ENCODE measurements at regions not wholly inside any gene's neighbourhood (a gene's known extent, or its start where the extent isn't known, plus 50 kb on each side); places are given as distances from the start of the nearest gene placed in this dataset.
A peak's percentile ranks its signal among the peaks of the same experiment; 100 is the strongest.

- Histone ChIP-seq H3K9me2 (replicated peaks; ENCODE audit: insufficient read depth, low read length) (no peaks in the 10 kb centered on the region), H3K4me1 (ENCODE audit: low read length) (peaks cover 96% of the 10 kb centered on the region), H3K27me3 (ENCODE audit: low read length) (no peaks in the 10 kb centered on the region), H4K20me1 (ENCODE audit: insufficient read depth, low read depth, low read length) (no peaks in the 10 kb centered on the region), H2AFZ (ENCODE audit: low read length) (no peak overlapping the region), H3K9me3 (ENCODE audit: low read length) (no peaks in the 10 kb centered on the region), H3K36me3 (ENCODE audit: insufficient read depth, low read length) (no peaks in the 10 kb centered on the region), H3K9ac (ENCODE audit: low read length) (peak overlapping the region; percentile 9; the same call in 1 of the 2 replicates), H3K4me3 (ENCODE audit: low read length) (no peak overlapping the region), H3K27ac (ENCODE audit: low read length) (no peak overlapping the region), H3K4me2 (ENCODE audit: low read depth, low read length, poor library complexity, severe bottlenecking) (no peak overlapping the region), H3K79me2 (ENCODE audit: low read length) (no peaks in the 10 kb centered on the region)
- DNase-seq = peak; percentile 75
Observed at GRCh38 chr5:141762790-141763368, 80.8 kb upstream of the ARAP3 start.

GRCh38 chr5:141762316-141762715, 80.3 kb upstream of the ARAP3 start:
- Histone ChIP-seq H2AFZ (ENCODE audit: low read length) (no peak overlapping the region), H3K4me3 (ENCODE audit: low read length) (no peak overlapping the region), H3K9me2 (replicated peaks; ENCODE audit: insufficient read depth, low read length) (no peaks in the 10 kb centered on the region), H3K27ac (ENCODE audit: low read length) (no peak overlapping the region), H3K9me3 (ENCODE audit: low read length) (no peaks in the 10 kb centered on the region), H3K79me2 (ENCODE audit: low read length) (no peaks in the 10 kb centered on the region), H3K4me2 (ENCODE audit: low read depth, low read length, poor library complexity, severe bottlenecking) (no peak overlapping the region), H3K27me3 (ENCODE audit: low read length) (no peaks in the 10 kb centered on the region), H3K4me1 (ENCODE audit: low read length) (peaks cover 99% of the 10 kb centered on the region), H4K20me1 (ENCODE audit: insufficient read depth, low read depth, low read length) (no peaks in the 10 kb centered on the region), H3K9ac (ENCODE audit: low read length) (0 out of 2 replicates have a peak overlapping the region, but pooled peaks have one; percentile 3), H3K36me3 (ENCODE audit: insufficient read depth, low read length) (no peaks in the 10 kb centered on the region)
- no peak for DNase-seq

- Histone ChIP-seq H3K4me2 (ENCODE audit: low read depth, low read length, poor library complexity, severe bottlenecking) (peak overlapping the region; percentile 62), H3K27me3 (ENCODE audit: low read length) (no peaks in the 10 kb centered on the region), H3K36me3 (ENCODE audit: insufficient read depth, low read length) (no peaks in the 10 kb centered on the region)
Observed at GRCh38 chr5:141760753-141761152, 78.7 kb upstream of the ARAP3 start.

GRCh38 chr5:141760193-141760592, 78.2 kb upstream of the ARAP3 start:
- Histone ChIP-seq H3K79me2 (ENCODE audit: low read length) (no peaks in the 10 kb centered on the region), H3K9me3 (ENCODE audit: low read length) (no peaks in the 10 kb centered on the region), H3K4me2 (ENCODE audit: low read depth, low read length, poor library complexity, severe bottlenecking) (peak overlapping the region; percentile 62), H3K9ac (ENCODE audit: low read length) (peak overlapping the region; percentile 60), H3K4me1 (ENCODE audit: low read length) (peaks cover 85% of the 10 kb centered on the region), H3K27ac (ENCODE audit: low read length) (peak overlapping the region; percentile 91), H3K27me3 (ENCODE audit: low read length) (no peaks in the 10 kb centered on the region), H4K20me1 (ENCODE audit: insufficient read depth, low read depth, low read length) (no peaks in the 10 kb centered on the region), H3K36me3 (ENCODE audit: insufficient read depth, low read length) (no peaks in the 10 kb centered on the region), H2AFZ (ENCODE audit: low read length) (no peak overlapping the region), H3K9me2 (replicated peaks; ENCODE audit: insufficient read depth, low read length) (no peaks in the 10 kb centered on the region), H3K4me3 (ENCODE audit: low read length) (peak overlapping the region; percentile 37; the same call in 1 of the 2 replicates)
- peak; percentile 96 for DNase-seq

More at GRCh38 chr5:141760753-141761152, 78.7 kb upstream of the ARAP3 start:
- H3K9ac ChIP-seq (ENCODE audit: low read length) = peak overlapping the region; percentile 60
- peak overlapping the region; percentile 91 for H3K27ac ChIP-seq (ENCODE audit: low read length)
- no peaks in the 10 kb centered on the region for H4K20me1 ChIP-seq (ENCODE audit: insufficient read depth, low read depth, low read length)
- H3K79me2 ChIP-seq (ENCODE audit: low read length) = no peaks in the 10 kb centered on the region
- H3K9me3 ChIP-seq (ENCODE audit: low read length) = no peaks in the 10 kb centered on the region
- no peak overlapping the region for H2AFZ ChIP-seq (ENCODE audit: low read length)
- H3K4me3 ChIP-seq (ENCODE audit: low read length) = peak overlapping the region; percentile 37; the same call in 1 of the 2 replicates
- no peaks in the 10 kb centered on the region for H3K9me2 ChIP-seq (replicated peaks; ENCODE audit: insufficient read depth, low read length)
- peaks cover 90% of the 10 kb centered on the region for H3K4me1 ChIP-seq (ENCODE audit: low read length)
- DNase-seq = peak; percentile 72

GRCh38 chr5:141758310-141758998, 76.4 kb upstream of the ARAP3 start:
- H3K79me2 ChIP-seq (ENCODE audit: low read length) = no peaks in the 10 kb centered on the region
- H3K4me2 ChIP-seq (ENCODE audit: low read depth, low read length, poor library complexity, severe bottlenecking) = peak overlapping the region; percentile 46
- no peaks in the 10 kb centered on the region for H3K9me2 ChIP-seq (replicated peaks; ENCODE audit: insufficient read depth, low read length)
- peak overlapping the region; percentile 35; the same call in 1 of the 2 replicates for H3K9ac ChIP-seq (ENCODE audit: low read length)
- H3K36me3 ChIP-seq (ENCODE audit: insufficient read depth, low read length) = no peaks in the 10 kb centered on the region
- DNase-seq = no peak
- no peak overlapping the region for H3K4me3 ChIP-seq (ENCODE audit: low read length)
- H2AFZ ChIP-seq (ENCODE audit: low read length) = no peak overlapping the region
- no peaks in the 10 kb centered on the region for H3K9me3 ChIP-seq (ENCODE audit: low read length)
- H3K27ac ChIP-seq (ENCODE audit: low read length) = no peak overlapping the region
- H4K20me1 ChIP-seq (ENCODE audit: insufficient read depth, low read depth, low read length) = no peaks in the 10 kb centered on the region
- H3K4me1 ChIP-seq (ENCODE audit: low read length) = peaks cover 71% of the 10 kb centered on the region
- no peaks in the 10 kb centered on the region for H3K27me3 ChIP-seq (ENCODE audit: low read length)

- no peak for DNase-seq
Observed at GRCh38 chr5:141757402-141757801, 75.4 kb upstream of the ARAP3 start.

GRCh38 chr5:141756196-141756595, 74.2 kb upstream of the ARAP3 start:
- Histone ChIP-seq H3K4me1 (ENCODE audit: low read length) (peaks cover 51% of the 10 kb centered on the region), H3K9ac (ENCODE audit: low read length) (no peak overlapping the region), H3K9me3 (ENCODE audit: low read length) (no peaks in the 10 kb centered on the region), H3K79me2 (ENCODE audit: low read length) (no peaks in the 10 kb centered on the region), H4K20me1 (ENCODE audit: insufficient read depth, low read depth, low read length) (no peaks in the 10 kb centered on the region), H3K4me3 (ENCODE audit: low read length) (no peak overlapping the region), H3K27ac (ENCODE audit: low read length) (no peak overlapping the region), H3K9me2 (replicated peaks; ENCODE audit: insufficient read depth, low read length) (no peaks in the 10 kb centered on the region), H2AFZ (ENCODE audit: low read length) (no peak overlapping the region), H3K27me3 (ENCODE audit: low read length) (no peaks in the 10 kb centered on the region), H3K36me3 (ENCODE audit: insufficient read depth, low read length) (no peaks in the 10 kb centered on the region), H3K4me2 (ENCODE audit: low read depth, low read length, poor library complexity, severe bottlenecking) (no peak overlapping the region)
- DNase-seq = no peak

More at GRCh38 chr5:141757402-141757801, 75.4 kb upstream of the ARAP3 start:
- Histone ChIP-seq H3K9me2 (replicated peaks; ENCODE audit: insufficient read depth, low read length) (no peaks in the 10 kb centered on the region), H4K20me1 (ENCODE audit: insufficient read depth, low read depth, low read length) (no peaks in the 10 kb centered on the region), H3K4me1 (ENCODE audit: low read length) (peaks cover 61% of the 10 kb centered on the region), H3K36me3 (ENCODE audit: insufficient read depth, low read length) (no peaks in the 10 kb centered on the region), H3K9me3 (ENCODE audit: low read length) (no peaks in the 10 kb centered on the region), H3K79me2 (ENCODE audit: low read length) (no peaks in the 10 kb centered on the region), H3K27ac (ENCODE audit: low read length) (no peak overlapping the region), H2AFZ (ENCODE audit: low read length) (no peak overlapping the region), H3K4me2 (ENCODE audit: low read depth, low read length, poor library complexity, severe bottlenecking) (no peak overlapping the region), H3K9ac (ENCODE audit: low read length) (no peak overlapping the region), H3K4me3 (ENCODE audit: low read length) (no peak overlapping the region), H3K27me3 (ENCODE audit: low read length) (no peaks in the 10 kb centered on the region)

- Histone ChIP-seq H3K9ac (ENCODE audit: low read length) (no peak overlapping the region), H4K20me1 (ENCODE audit: insufficient read depth, low read depth, low read length) (no peaks in the 10 kb centered on the region), H3K27me3 (ENCODE audit: low read length) (no peaks in the 10 kb centered on the region), H3K27ac (ENCODE audit: low read length) (no peak overlapping the region), H3K9me2 (replicated peaks; ENCODE audit: insufficient read depth, low read length) (no peaks in the 10 kb centered on the region), H3K4me3 (ENCODE audit: low read length) (no peak overlapping the region), H3K4me2 (ENCODE audit: low read depth, low read length, poor library complexity, severe bottlenecking) (no peak overlapping the region), H3K36me3 (ENCODE audit: insufficient read depth, low read length) (no peaks in the 10 kb centered on the region), H3K9me3 (ENCODE audit: low read length) (no peaks in the 10 kb centered on the region), H3K4me1 (ENCODE audit: low read length) (peaks cover 40% of the 10 kb centered on the region), H2AFZ (ENCODE audit: low read length) (no peak overlapping the region), H3K79me2 (ENCODE audit: low read length) (no peaks in the 10 kb centered on the region)
- DNase-seq = peak; percentile 90
Observed at GRCh38 chr5:141753971-141754713, 72.1 kb upstream of the ARAP3 start.
